MV-4-11 (cell line): ENCODE measurements at regions not wholly inside any gene's neighbourhood (a gene's known extent, or its start where the extent isn't known, plus 50 kb on each side); places are given as distances from the start of the nearest gene placed in this dataset.
"Not testable (repeated sequence)": the region's sequence is repeated elsewhere in the genome, so short reads cannot be mapped to it uniquely, and the experiment has no call there.

Source experiments
- DNase-seq: peaks from one replicate; lab custom pipeline; 2025; lab: John Stamatoyannopoulos, UW

GRCh38 chr20:47441774-47442150, 59.9 kb upstream of the NCOA3 start:
- DNase-seq = no peak

- DNase-seq = not testable (repeated sequence)
These were observed 58.6 kb upstream of the NCOA3 start for GRCh38 chr20:47443060-47443459.

GRCh38 chr20:47444584-47444983, 57.1 kb upstream of the NCOA3 start:
- no peak for DNase-seq

- no peak for DNase-seq
These were observed 56.4 kb upstream of the NCOA3 start for GRCh38 chr20:47445291-47445690.

GRCh38 chr20:47447350-47448296, 54.1 kb upstream of the NCOA3 start:
- DNase-seq = peak; percentile 15

- DNase-seq = no peak
These were observed 53.3 kb upstream of the NCOA3 start for GRCh38 chr20:47448429-47448828.

GRCh38 chr20:47451602-47451904, 50.1 kb upstream of the NCOA3 start:
- no peak for DNase-seq
